ENCODE measurements at regions not wholly inside any gene's neighbourhood (a gene's known extent, or its start where the extent isn't known, plus 50 kb on each side); places are given as distances from the start of the nearest gene placed in this dataset.

DNA sequence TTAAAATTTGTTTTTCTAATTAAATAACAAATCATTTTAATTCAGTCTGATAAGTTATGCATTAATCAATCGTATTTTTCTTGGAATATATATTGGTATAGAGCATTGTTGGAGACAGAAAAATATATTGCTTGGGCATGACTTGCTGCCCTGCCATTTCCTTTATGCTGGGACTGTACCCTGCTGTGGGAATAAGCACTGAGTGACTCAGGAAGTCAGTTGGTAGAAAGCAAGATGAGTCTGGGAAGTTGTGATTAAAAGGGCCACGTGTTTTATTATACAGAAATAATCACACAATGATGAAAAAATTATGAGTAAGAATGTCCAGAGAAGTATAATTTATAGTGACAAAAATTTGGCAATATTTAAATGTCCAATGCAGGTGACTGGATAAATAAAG, 139.5 kb downstream of the KIF18A start:
- FAIRE-seq, result no peak

DNA sequence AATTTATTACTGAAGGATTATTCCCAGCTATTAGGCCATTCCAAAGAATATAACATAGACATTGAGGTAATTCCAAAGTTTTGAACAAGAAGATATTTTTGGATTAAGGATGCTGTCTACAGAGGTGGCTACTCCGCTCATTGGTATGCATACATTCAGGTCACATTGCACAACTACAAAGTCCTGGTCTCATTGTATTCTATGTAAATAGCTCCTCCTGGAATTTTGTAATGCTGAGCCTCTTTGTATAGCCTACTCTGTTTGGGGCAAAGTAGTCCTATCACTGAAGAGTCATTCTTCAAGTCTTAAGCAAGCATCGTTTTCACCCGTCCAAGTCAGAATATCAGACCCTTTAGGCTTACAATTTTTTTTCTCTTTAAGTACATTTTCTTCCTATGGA, 142.4 kb downstream of the KIF18A start:
- FAIRE-seq, result no peak

DNA sequence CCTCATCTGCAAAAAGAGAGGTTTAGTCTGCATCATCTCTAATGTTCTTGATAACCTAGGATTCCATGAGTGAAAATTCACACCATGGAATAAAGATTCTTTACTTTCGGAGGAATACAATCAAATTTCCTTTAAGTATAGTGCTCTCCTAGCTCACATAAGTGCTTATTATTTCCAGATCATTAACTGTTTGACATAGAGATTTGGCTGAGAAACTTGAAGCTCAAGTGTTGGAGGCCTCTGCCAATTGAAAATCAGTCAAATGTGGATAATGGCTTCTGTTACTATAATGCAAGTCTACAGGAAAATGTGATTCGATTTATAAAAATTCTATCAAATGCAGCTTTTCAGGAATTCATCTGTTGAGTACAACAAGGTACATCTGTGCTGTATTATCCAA, 144.6 kb downstream of the KIF18A start:
- FAIRE-seq, result no peak

DNA sequence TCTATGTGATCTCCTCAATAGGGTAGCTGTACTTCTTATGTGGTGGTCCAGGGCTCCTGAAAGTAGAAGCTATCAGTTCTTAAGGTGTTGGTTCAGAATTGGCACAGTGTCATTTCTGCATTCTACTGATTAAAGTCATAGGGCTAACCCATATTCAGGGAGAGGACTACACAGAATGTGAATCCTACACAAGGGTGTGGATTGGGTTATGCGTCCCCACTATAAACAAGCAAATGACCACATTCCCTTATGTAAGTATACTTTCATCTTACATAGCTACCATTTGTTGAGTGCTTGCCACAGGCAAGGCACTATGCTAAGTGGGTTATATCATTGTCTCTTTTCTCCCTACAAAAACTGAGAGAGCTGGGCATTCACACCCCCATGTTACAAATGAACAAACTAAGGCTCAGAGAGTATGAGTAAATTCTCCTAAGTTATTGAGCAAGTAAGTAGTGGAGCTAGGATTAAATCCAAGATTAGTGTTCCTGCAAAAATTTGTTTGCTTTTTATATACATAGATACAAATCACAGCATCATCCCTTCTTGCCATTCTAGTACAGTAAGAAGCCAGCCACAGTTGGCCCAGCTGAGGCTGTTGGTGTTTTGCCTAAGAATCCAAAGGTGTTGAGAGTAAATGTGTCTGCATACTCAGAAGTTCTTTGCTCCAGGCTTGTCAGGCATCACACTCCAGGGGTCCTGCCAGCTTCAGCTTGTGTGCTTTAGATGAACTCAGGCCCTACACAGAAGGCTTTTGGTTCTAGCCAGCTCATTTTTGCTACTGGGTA, 157.8 kb downstream of the KIF18A start:
- FAIRE-seq, result no peak

DNA sequence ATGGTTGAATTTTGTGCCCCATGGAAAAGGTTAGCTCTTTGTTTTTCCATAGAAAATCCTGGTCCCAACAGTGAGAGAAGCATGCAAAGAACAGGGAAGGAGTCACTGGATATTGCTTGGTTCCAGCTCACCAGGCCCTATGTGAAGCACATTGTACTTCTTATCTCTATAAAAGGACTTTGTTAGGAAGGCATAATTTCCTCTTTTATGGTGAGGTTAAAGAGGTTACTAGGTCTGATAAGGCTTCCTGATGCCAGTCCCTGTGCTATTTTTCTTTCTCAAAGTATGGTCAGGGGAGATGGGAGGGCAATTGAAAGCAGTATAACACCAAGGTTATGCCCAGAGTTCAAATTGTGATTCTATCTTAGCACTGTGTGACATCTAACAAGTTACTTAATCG, 162.6 kb downstream of the KIF18A start:
- FAIRE-seq, result no peak

DNA sequence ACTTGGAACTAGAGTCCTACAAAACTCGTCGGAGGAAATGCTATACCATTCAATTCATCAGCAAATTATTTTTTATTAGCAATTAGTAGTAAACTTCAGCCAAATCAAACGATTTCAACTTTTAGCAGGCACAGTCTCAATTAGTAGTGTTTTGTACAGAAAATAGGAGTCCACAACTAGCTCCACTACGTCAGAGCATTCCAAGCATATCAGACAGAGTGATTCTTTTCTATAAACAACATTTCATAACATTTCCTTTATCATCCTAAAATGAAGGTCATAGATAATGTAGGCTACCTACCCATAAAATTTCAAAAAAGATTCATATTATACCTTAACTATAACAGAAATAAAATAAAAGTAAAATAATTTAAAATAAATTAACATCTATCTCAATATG, 169.9 kb downstream of the KIF18A start:
- FAIRE-seq, result peak; percentile 37

DNA sequence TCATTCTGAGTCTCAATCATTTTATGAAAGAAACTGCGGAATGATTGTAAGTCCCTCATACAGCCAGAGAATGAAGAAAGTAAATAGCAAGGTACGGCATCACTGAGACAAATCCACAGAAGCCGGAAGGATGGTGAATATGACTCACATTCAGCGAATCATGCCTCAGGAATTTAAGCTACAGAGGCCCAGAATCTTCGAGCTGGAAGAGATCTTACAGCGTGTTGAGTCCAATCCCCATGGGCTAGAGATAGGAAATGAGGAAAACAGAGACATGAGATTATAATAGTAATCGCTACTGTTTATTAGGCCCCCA, 173.2 kb downstream of the KIF18A start:
- FAIRE-seq, result no peak

DNA sequence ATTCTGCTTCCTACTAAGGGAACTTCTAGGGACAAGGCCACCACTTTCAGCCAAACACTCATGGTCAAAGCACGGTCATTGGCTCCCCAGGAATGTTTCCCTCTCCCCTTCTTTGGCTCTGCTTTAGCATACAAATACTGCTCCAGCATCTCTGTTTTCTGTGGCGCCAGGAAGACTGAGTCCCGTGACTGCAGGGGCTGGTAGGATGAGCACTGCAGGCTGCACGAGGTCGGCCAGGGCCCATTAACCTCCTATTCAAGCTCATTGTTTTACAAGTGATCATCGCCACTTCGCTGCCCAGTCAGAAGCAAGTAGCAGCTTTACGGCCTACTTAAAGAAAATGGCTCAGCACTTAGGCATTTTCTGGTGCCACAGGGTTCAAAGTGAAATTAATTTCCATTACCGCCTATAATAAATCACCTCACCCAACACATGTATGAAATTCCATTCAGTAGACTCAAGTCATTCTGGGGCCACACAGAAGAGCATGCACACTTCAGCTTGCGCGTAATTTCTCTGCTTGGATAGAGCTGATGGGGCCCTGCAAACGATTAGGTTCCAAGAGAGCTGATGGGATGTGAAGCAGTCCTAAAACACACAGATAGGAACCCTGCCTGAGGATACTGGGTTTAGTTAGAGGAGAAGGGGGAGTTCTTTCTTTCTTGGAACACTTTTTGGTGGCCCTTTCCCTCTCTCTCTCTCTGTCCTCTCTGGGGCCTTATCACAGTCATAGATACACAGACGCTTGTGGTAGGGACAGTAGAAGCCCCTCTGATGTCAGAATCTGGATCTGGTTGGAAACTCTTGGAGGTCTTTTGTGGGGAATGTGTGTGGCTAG, 173.7 kb downstream of the KIF18A start:
- FAIRE-seq, result peak; percentile 100

DNA sequence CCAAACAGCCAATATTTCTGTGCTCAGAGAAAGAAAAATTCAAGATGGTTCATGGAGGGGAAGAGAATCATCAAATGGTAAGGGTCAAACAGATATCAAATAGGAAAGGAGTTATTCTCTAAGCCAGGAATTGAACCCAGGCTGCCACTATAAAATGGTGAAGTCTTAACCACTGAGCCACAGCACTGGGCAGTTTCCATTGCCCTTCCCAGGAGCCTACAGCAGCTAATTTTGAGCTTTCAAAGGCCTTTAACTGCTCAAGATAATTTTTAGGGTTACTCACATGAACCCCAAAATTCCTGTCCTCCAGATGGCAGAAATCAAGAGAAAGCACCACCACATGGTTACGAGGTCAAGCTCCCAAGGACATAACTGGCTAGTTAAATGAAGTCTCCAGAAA, 176.2 kb downstream of the KIF18A start:
- FAIRE-seq, result no peak

DNA sequence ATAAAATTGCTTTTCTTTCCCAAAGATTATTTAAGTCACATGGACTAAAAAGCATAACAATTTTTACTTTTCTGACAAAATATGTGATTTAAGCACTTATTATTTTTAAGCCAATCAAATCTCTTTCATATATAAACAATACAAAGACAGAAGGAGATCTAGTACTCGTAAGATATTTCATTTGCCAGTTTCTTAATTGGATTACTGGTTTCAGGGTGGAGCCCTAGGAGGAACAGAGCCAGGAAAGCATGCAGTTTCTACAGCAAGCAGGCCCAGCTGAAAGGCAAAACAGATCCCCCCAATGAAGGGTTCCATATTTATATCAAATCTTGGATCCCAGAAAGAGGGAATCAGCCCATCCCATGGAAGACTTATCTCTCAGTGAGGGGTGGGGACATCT, 177.0 kb downstream of the KIF18A start:
- no peak for FAIRE-seq

DNA sequence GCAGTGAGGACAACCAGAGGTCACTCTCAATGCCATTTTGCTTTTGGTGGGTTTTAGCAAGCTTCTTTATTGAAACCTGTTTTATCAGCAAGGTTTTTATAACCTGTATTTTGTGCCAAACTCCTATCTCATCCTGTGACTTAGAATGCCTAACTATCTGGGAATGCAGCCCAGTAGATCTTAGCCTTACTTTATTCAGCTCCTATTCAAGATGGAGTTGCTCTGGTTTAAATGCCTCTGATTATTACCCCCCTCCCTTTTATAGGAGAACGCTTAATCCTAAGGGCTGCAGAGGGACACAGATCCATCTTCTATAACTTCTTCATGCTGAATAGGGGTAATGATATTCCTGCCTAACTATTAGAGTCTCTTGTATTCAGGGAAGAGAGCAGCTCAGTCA, 179.1 kb downstream of the KIF18A start:
- FAIRE-seq, result no peak

DNA sequence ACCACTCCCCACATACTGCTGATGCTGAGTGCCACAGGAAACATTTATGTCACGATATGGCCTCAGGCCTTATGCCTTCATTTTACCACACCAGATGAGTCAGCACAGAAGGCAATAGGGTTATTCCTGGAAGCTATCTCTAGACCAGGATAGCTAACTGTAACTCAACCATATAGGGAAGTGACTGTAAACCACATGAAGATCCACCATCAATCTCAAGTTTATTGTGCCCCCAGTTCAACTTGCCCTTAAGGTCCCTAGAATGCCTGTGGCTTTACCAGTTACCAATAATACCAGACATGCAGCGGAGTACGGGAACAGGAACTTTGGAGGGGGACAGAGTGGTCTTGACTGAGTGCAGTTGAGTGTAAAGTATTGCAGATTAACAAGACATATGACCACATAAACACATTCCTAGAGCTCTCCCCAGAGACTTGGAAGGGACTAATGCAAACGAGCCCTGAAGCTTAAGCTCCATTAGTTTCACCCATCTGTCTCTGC, 180.9 kb downstream of the KIF18A start:
- FAIRE-seq, result no peak

DNA sequence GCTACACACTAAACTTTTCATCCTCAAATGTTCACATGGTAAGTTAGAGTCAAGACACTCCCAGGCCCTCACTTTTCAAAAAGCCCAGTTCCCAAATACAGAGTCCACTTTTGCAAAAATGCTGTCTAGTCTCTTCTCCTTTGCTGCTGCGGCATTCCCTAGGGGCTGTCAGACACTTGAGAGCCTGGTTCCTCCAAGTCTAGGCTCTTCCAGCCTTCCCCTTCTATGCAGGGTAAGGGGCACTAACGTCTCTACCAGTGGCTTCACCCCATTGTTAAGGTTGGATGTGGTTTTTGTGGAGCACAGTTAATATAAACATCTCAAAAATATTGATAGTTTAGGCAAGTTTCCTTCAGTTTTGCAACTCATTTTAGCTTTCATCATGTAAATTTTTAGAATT, 181.5 kb downstream of the KIF18A start:
- FAIRE-seq, result no peak

DNA sequence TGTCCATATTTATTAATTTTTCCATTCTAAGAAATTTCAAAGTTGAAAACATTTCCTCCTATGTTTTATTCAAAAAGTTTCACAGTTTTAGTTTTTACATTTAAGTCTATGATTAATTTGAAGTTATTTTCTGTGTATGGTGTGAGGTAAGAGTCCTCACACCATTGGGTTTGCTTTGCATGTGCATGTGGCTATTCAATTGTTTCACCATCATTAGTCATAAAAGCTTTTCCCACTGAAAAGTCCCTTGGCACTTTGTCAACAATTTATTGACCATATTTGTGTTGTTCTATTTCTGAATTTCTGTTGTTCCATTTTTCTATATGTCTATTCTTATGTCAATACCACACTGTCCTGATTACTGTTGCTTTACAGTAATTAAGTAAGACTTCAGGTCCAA, 186.5 kb downstream of the KIF18A start:
- FAIRE-seq, result no peak

DNA sequence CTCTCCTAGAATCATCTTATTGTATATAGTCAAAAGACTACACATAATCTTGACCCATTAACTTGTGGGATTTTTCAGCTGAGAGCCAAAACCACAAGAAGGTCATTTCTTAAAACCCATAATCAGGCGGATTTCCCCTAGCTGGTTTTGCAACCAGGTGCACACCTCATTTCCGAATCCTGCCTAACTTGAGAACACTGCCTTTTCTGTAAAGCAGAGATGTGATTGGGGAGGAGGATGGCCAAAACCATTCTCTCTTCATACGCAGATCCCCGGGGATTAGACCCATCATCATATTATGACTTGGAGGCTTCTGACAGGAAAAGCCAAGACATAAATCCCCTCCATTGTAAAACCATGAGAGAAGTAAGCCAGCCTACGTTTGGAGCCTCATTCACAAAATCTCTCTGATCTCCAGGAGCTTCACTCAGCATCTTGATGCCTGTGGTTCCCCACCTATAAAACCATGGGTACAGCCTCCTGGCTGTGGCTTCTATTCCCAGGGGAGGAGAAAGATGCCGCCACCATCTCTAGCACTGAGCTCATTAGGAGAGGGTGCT, 191.3 kb downstream of the KIF18A start:
- no peak for FAIRE-seq

DNA sequence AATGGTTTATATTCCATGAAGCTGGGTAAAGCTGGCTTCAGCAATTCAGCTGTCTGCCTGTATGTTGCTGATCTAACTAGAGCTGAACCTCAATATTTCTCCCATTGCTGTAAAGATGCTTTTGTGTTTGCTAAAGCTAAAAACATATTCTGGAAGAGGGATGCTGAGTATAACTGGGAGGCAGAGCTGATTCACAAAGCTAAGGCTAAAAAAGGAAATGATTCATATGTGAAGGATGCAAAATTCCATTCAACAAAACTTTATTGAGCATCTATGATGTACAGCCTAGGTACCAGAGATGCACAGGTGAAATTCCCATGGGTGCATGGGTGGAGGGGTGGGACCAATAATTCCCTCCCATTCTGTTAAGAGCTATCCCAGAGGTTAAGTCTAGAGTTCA, 193.9 kb downstream of the KIF18A start:
- no peak for FAIRE-seq

DNA sequence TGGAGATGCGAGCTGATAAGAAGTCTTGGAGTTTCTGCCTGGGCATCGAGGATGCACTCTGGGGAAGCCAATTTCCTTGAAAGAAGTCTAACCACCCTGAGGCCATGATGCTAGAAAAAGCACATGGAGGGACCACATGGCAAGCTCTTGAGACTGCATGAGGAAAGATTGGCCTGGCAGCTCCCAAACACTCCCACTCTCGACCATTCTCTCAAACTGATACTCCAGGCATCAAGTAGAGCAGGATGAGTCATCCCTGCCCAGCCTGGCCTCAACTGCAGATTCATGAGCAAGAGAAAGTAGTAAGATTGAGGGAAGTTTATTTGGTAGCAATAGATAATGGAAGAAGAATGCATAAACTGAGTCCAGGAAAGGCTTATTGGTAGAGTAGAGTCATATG, 194.3 kb downstream of the KIF18A start:
- FAIRE-seq, result no peak

DNA sequence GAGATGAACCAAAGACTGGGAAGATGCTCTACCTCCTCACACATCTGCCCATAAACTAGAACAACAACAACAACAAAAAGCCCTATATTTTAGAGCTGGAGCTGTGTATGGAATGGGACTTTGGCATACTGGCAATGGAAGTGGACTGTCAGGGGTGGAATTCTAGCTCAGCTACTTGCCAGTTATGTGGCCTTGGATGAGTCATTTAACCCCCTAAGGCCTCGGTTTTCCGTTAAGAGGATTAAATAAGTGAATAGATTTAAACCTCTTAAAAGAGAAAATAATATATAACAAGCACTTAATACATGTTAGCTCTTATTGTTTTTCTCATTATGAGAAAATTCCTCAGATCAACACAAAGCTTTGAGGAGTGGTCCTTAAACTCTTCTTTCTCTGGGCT, 195.0 kb downstream of the KIF18A start:
- FAIRE-seq, result no peak

DNA sequence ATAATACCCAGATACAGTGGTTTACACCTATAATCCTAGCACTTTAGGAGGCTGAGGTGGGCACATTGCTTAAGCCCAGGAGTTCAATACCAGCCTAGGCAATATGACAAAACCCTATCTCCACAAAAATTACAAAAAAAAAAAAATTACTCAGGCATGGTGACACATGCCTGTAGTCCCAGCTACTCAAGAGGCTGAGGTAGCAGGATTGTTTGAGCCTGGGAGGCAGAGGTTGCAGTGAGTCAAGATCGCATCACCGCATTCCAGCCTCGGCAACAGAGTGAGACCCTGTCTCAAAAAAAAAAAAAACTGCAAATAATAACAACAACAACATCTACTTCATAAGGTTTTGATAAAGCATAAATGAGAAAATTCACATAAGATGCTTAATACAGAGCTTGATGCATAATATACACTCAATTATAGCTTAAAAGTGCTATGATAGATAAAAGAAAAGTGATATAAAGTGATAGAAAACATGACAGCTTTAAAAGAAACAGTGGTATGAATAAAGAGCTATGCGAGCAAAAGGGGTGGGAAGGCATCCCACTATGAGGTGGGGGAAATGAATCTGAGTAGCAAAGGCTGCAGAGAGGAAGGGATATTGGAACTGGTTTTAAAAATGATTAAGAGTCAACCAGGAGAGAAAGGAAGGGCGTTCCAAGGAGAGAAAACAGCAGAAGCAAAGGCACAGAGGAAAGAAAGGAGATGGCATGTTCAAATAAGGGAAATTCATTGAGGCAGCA, 197.6 kb downstream of the KIF18A start:
- no peak for FAIRE-seq

DNA sequence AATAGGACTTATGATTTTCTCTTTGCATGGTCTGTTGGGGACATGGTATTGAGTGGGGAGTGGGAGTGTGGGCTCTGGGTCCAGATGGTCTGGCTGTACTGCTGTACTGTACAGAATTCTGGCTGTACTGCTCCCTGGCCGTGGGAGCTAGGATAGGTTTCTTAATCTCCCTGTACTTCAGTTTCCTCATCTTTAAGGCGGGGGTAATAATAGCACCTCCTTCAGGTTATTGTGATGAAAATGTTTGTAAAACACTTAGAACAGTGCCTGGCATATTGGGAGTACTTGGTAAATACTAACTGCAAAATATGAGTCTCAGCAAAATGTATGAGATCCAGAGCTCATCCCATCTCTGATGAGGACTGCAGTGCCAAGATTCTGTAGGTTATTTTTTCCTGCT, 198.6 kb downstream of the KIF18A start:
- no peak for FAIRE-seq

DNA sequence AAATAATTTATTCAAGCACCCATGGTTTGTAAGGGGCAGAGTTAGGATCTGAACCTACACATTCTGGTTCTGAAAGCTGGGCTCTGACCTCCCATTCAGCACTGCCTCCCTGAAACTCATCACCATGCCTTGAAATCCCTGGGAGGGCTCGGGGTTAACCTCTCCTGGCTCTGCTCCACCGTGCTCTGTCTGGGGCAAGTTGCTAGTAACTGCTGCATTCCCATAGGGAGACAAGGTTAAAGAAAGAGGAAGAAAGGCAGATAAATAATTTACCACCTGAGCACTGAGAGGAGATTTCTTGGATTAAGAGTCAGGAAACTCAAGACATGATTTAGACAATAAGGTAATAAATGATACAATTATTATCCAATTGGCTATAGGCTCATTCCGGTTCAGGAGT, 199.3 kb downstream of the KIF18A start:
- FAIRE-seq, result no peak

DNA sequence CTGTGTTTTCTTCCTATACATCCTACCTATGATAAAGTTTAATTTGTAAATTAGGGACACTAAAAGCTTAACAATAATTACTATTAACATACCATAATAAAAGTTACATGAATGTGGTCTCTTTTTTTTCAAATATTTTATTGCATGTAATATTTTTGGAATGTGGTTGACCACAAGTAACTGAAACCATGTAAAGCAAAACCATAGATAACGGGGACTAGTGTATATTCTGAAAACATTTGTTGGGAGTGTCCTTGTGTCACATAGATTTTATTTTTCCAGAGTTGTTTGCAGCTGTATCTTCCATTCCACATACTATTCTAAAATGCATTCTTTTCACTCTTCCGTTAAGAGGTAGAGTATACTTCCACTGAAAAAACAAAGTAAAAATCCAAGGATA, 200.4 kb downstream of the KIF18A start:
- no peak for FAIRE-seq

DNA sequence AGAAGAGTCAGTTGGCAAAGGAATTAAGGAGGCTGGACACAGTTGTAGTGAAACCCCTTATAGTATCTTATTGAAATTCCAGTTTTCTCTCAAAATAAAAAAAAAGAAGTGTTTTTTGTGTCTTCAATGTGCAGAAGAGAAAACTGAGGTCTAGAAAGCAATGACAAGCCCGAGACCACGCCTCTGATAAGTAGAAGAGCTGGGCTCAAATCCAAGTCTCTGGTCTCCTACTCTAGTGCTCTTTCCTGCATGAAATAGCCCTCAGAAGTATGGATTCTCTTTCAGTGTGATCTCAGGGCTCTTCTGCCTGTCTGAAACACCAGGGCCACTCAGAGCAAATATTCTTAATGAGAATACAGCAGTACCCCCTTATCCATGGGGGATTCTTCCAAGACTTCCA, 200.9 kb downstream of the KIF18A start:
- no peak for FAIRE-seq

Measured in G401.6 (cell line).